H1 (cell line): ENCODE measurements at regions not wholly inside any gene's neighbourhood (a gene's known extent, or its start where the extent isn't known, plus 50 kb on each side); places are given as distances from the start of the nearest gene placed in this dataset.

Experiments used
- TEAD4 ChIP-seq: IDR thresholded peaks from 2 replicates; pipeline ENCODE4 v1.6.1; 2012; ENCODE audit warnings: low read depth, low read length, inconsistent platforms, mixed read lengths
- TF ChIP-seq, protein P1 (sequence below): IDR thresholded peaks from 2 replicates; pipeline ENCODE4 v1.6.1; 2012; ENCODE audit warnings: low read length, inconsistent platforms

DNA sequence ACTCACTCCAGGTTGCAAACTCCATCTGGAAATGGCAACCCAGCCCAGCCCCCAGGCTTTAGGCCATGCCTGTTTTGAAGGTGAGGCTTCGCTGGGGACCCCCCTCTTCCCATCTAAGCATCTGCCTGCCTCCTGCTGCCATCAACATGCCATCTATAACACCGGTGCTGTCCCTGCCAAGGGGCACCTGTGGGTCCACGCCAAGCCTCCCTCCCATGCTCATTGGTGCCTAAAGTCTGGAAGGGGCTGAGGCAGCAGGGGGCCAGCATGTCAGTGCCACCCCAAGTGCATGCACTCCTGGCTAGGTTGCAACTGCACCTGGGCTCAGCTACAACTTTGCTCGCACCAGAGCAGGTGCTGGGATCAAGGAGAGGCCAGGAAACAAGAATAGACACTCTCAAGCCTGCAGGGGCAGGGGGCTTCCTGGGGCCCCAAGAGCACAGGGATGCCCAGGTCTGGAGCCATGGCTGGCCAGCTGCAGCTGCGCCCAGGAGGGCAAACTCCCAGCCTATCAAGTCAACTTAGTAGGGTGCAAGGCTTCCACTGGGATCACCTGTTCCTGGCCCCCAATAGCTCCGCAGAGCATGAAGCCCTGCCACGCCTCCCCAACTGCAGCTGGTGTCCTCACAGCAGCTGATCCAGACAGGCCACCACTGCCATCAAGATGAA is 151.3 kb upstream of the HSF2 start (continued):
- TF ChIP-seq, protein P1, sequence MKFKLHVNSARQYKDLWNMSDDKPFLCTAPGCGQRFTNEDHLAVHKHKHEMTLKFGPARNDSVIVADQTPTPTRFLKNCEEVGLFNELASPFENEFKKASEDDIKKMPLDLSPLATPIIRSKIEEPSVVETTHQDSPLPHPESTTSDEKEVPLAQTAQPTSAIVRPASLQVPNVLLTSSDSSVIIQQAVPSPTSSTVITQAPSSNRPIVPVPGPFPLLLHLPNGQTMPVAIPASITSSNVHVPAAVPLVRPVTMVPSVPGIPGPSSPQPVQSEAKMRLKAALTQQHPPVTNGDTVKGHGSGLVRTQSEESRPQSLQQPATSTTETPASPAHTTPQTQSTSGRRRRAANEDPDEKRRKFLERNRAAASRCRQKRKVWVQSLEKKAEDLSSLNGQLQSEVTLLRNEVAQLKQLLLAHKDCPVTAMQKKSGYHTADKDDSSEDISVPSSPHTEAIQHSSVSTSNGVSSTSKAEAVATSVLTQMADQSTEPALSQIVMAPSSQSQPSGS: no peak
- no peak for TF ChIP-seq TEAD4
- TF ChIP-seq, all 59 proteins: peak for 0
